H9 (cell line): ENCODE measurements at regions not wholly inside any gene's neighbourhood (a gene's known extent, or its start where the extent isn't known, plus 50 kb on each side); places are given as distances from the start of the nearest gene placed in this dataset.

Source experiments
- DNase-seq: peaks from one replicate; pipeline ENCODE4 v3.0.0-alpha.2; 2017
- H2AFZ ChIP-seq: one replicate; pipeline ENCODE4 v1.6.1; 2013; ENCODE audit warnings: mild to moderate bottlenecking, low read length, control low read depth, moderate library complexity
- H2AK5ac ChIP-seq: 2 replicates; pipeline ENCODE4 v1.6.1; 2013; ENCODE audit warnings: low read length, control low read depth, mixed read lengths; ENCODE audit not compliant: insufficient read length
- H2BK120ac ChIP-seq: one replicate; pipeline ENCODE4 v1.6.1; 2013; ENCODE audit warnings: low read depth, mild to moderate bottlenecking, low read length, control low read depth, inconsistent platforms; ENCODE audit not compliant: poor library complexity, severe bottlenecking
- H2BK12ac ChIP-seq: 2 replicates; pipeline ENCODE4 v1.6.1; 2013; ENCODE audit warnings: low read length, control low read depth, mixed read lengths, low read depth; ENCODE audit not compliant: insufficient read length
- H2BK15ac ChIP-seq: 2 replicates; pipeline ENCODE4 v1.6.1; 2013; ENCODE audit warnings: low read depth, low read length, control low read depth
- H2BK20ac ChIP-seq: one replicate; pipeline ENCODE4 v1.6.1; 2013; ENCODE audit warnings: low read depth, mild to moderate bottlenecking, low read length, control low read depth, inconsistent platforms; ENCODE audit not compliant: poor library complexity, severe bottlenecking
- H2BK5ac ChIP-seq: 2 replicates; pipeline ENCODE4 v1.6.1; 2013; ENCODE audit warnings: low read length, control low read depth, mixed read lengths; ENCODE audit not compliant: insufficient read length
- H3K14ac ChIP-seq: 2 replicates; pipeline ENCODE4 v1.6.1; 2013; ENCODE audit warnings: low read length, control low read depth; ENCODE audit not compliant: insufficient read depth
- H3K18ac ChIP-seq: 2 replicates; pipeline ENCODE4 v1.6.1; 2013; ENCODE audit warnings: low read depth, mild to moderate bottlenecking, mixed read lengths, low read length, control low read depth; ENCODE audit not compliant: insufficient read length
- H3K23ac ChIP-seq: 2 replicates; pipeline ENCODE4 v1.6.1; 2013; ENCODE audit warnings: low read length, control low read depth, mixed read lengths, low read depth; ENCODE audit not compliant: insufficient read length
- H3K23me2 ChIP-seq: 2 replicates; pipeline ENCODE4 v1.6.1; 2013; ENCODE audit warnings: low read depth, mild to moderate bottlenecking, mixed read lengths, low read length, control low read depth; ENCODE audit not compliant: insufficient read length, poor library complexity, severe bottlenecking
- H3K27ac ChIP-seq: 2 replicates; pipeline ENCODE4 v1.5.1; 2013; ENCODE audit warnings: low read length, control low read depth, mixed read lengths, low read depth; ENCODE audit not compliant: insufficient read length
- H3K27me3 ChIP-seq: 2 replicates; pipeline ENCODE4 v1.6.1; 2013; ENCODE audit warnings: low read length, control low read depth, inconsistent platforms; ENCODE audit not compliant: insufficient read depth
- H3K4ac ChIP-seq: 2 replicates; pipeline ENCODE4 v1.6.1; 2013; ENCODE audit warnings: low read depth, mild to moderate bottlenecking, control low read depth, inconsistent platforms, low read length, moderate library complexity
- H3K4me1 ChIP-seq: 2 replicates; pipeline ENCODE4 v1.6.1; 2013; ENCODE audit warnings: low read length, control low read depth, inconsistent platforms; ENCODE audit not compliant: insufficient read depth
- H3K4me2 ChIP-seq: 2 replicates; pipeline ENCODE4 v1.6.1; 2013; ENCODE audit warnings: low read length, control low read depth, mixed read lengths; ENCODE audit not compliant: insufficient read length, insufficient read depth
- H3K56ac ChIP-seq: 2 replicates; pipeline ENCODE4 v1.6.1; 2013; ENCODE audit warnings: low read depth, mild to moderate bottlenecking, mixed read lengths, low read length, control low read depth; ENCODE audit not compliant: insufficient read length
- H3K79me1 ChIP-seq: 2 replicates; pipeline ENCODE4 v1.6.1; 2013; ENCODE audit warnings: low read depth, mild to moderate bottlenecking, moderate library complexity, low read length, control low read depth, inconsistent platforms; ENCODE audit not compliant: insufficient read depth, poor library complexity, severe bottlenecking
- H3K79me2 ChIP-seq: 2 replicates; pipeline ENCODE4 v1.6.1; 2013; ENCODE audit warnings: low read length, control low read depth, inconsistent platforms; ENCODE audit not compliant: insufficient read depth
- H3K9ac ChIP-seq: 2 replicates; pipeline ENCODE4 v1.6.1; 2013; ENCODE audit warnings: low read length, control low read depth, mixed read lengths; ENCODE audit not compliant: insufficient read length; ENCODE audit errors: extremely low read depth
- H3K9me3 ChIP-seq: one replicate; pipeline ENCODE4 v1.6.1; 2013; ENCODE audit warnings: low read depth, low read length, inconsistent platforms; ENCODE audit not compliant: control insufficient read depth
- H3T11ph ChIP-seq: one replicate; pipeline ENCODE4 v1.6.1; 2013; ENCODE audit warnings: mild to moderate bottlenecking, low read length, control low read depth, inconsistent platforms
- H4K20me1 ChIP-seq: one replicate; pipeline ENCODE4 v1.6.1; 2013; ENCODE audit not compliant: control insufficient read depth, insufficient read length, insufficient read depth
- H4K5ac ChIP-seq: 2 replicates; pipeline ENCODE4 v1.6.1; 2013; ENCODE audit warnings: low read depth, mild to moderate bottlenecking, mixed read lengths, low read length, control low read depth; ENCODE audit not compliant: insufficient read length
- H4K8ac ChIP-seq: replicated peaks from 2 replicates; pipeline ENCODE4 v1.6.1; 2013; ENCODE audit warnings: low read length, control low read depth, mixed read lengths, low read depth; ENCODE audit not compliant: insufficient read length
- H4K91ac ChIP-seq: 2 replicates; pipeline ENCODE4 v1.6.1; 2013; ENCODE audit warnings: low read depth, mild to moderate bottlenecking, moderate library complexity, mixed read lengths, low read length, control low read depth; ENCODE audit not compliant: insufficient read length
- H3K27ac Mint-ChIP-seq, 3 experiments: 2 replicates in 2 of 3; 3 replicates in 1 of 3; pipeline ENCODE4 v1.8.0; 2020 to 2021; ENCODE audit warnings: mixed read lengths in 3 of 3, mild to moderate bottlenecking in 1 of 3, moderate library complexity in 1 of 3
- H3K27me3 Mint-ChIP-seq: 2 replicates; pipeline ENCODE4 v1.8.0; 2021; ENCODE audit warnings: low read depth, mild to moderate bottlenecking, moderate library complexity, mixed read lengths
- H3K36me3 Mint-ChIP-seq, 3 experiments: 2 replicates in 2 of 3; 3 replicates in 1 of 3; pipeline ENCODE4 v1.8.0; 2020 to 2021; ENCODE audit warnings: low read depth in 3 of 3, mixed read lengths in 3 of 3; ENCODE audit not compliant: insufficient read depth in 1 of 3
- H3K4me1 Mint-ChIP-seq, 2 experiments: 2 replicates each; pipeline ENCODE4 v1.8.0; 2020; ENCODE audit warnings: mixed read lengths in 2 of 2
- H3K4me3 Mint-ChIP-seq, 2 experiments: 2 replicates in 1 of 2; 3 replicates in 1 of 2; pipeline ENCODE4 v1.8.0; 2020 to 2021; ENCODE audit warnings: mild to moderate bottlenecking in 2 of 2, mixed read lengths in 2 of 2, moderate library complexity in 1 of 2
- H3K9me3 Mint-ChIP-seq, 2 experiments: 2 replicates in 1 of 2; 3 replicates in 1 of 2; pipeline ENCODE4 v1.8.0; 2020; ENCODE audit warnings: mild to moderate bottlenecking in 2 of 2, mixed read lengths in 2 of 2, moderate library complexity in 1 of 2
- CTCF ChIP-seq: fragments of 200-600 bp; sonication (generic); conservative IDR thresholded peaks from 3 replicates; pipeline ENCODE4 v1.8.0; 2021; ENCODE audit warnings: antibody characterized with exemption, mild to moderate bottlenecking
- WGBS: extraction: QIAGEN DNeasy Blood & Tissue Kit; methylation state at CpG from one replicate; pipeline ENCODE4 v1.1.7; 2013; ENCODE audit warnings: missing lambda C conversion rate, low lambda C conversion rate, mixed read lengths; ENCODE audit not compliant: insufficient read length; ENCODE audit errors: extremely low coverage; 5-methylcytosine and 5-hydroxymethylcytosine counted together

- no peaks in the 10 kb centered on the region for H3K79me2 ChIP-seq
- H2AFZ ChIP-seq: no peak overlapping the region
- no peak overlapping the region for H2AK5ac ChIP-seq
- no peak overlapping the region for H2BK12ac ChIP-seq
- peaks cover 11% of the 10 kb centered on the region for H3K23me2 ChIP-seq
- H3K27ac Mint-ChIP-seq: no peak overlapping the region
- H3K4me1 Mint-ChIP-seq: peaks cover 27 to 29% of the 10 kb centered on the region in 2 experiments
- H3K27ac ChIP-seq: no peak overlapping the region
- H3K14ac ChIP-seq: no peak overlapping the region
- peaks cover 5% of the 10 kb centered on the region; the same call in 1 of the 2 replicates for H3K27me3 ChIP-seq
- H2BK120ac ChIP-seq: no peak overlapping the region
- peaks cover 2 to 8% of the 10 kb centered on the region in 2 experiments; a peak in 3 of 5 replicates for H3K9me3 Mint-ChIP-seq
- no peak overlapping the region for H2BK20ac ChIP-seq
- H4K8ac ChIP-seq: no peak overlapping the region
- H4K20me1 ChIP-seq: no peaks in the 10 kb centered on the region
- no peak for TF ChIP-seq CTCF
- peaks cover 0 to 3% (median 0%) of the 10 kb centered on the region in 3 experiments; a peak in 1 of 7 replicates for H3K36me3 Mint-ChIP-seq
- no peaks in the 10 kb centered on the region for H3K9me3 ChIP-seq
- peaks cover 63% of the 10 kb centered on the region for H3K27me3 Mint-ChIP-seq
- H3K4ac ChIP-seq: no peak overlapping the region
- H2BK15ac ChIP-seq: no peak overlapping the region
- no peak overlapping the region for H3K9ac ChIP-seq
- no peak overlapping the region for H3T11ph ChIP-seq
- H3K79me1 ChIP-seq: no peaks in the 10 kb centered on the region
- no peak overlapping the region for H3K56ac ChIP-seq
- no peak overlapping the region for H2BK5ac ChIP-seq
- no peak overlapping the region for H3K4me2 ChIP-seq
- H3K18ac ChIP-seq: no peak overlapping the region
- no peak overlapping the region for H3K23ac ChIP-seq
- no peak for DNase-seq
- H3K4me1 ChIP-seq: no peaks in the 10 kb centered on the region
- H3K4me3 Mint-ChIP-seq: no peak overlapping the region
- no peak overlapping the region for H4K91ac ChIP-seq
- no peak overlapping the region for H4K5ac ChIP-seq
- WGBS: no CpG with 5 or more reads among the region's 3 CpGs
These were observed 142.4 kb downstream of the C9orf50 start for GRCh38 chr9:129478461-129478860.
